ENCODE measurements at regions not wholly inside any gene's neighbourhood (a gene's known extent, or its start where the extent isn't known, plus 50 kb on each side); places are given as distances from the start of the nearest gene placed in this dataset.
"Not testable (repeated sequence)": the region's sequence is repeated elsewhere in the genome, so short reads cannot be mapped to it uniquely, and the experiment has no call there.

DNA sequence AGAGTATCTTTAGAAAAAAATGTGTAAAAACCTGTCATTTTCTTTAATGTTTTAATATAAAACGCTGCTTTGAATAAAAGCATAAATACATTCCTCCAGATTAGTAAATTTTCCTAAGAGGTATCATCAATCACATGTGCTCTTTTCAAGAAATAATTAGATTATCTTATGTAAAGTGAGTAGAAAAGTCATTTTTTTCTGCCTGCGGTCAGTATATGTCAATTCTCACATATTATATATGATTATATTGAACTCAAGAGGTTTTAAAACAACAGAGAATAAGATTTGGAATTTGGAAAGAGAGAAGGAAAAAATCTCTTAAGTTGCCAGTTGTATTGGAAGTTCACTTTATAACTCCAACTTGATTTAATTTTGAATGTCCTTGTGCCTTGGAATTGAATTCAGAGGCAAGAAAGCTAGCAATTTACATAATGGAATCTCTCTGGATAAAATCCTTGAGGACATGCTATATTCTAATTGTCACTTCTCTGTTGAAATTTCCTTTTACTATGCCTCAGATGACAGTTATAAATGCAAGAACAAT lies 740.1 kb upstream of the SPRY2 start:
- no peak for DNase-seq

DNA sequence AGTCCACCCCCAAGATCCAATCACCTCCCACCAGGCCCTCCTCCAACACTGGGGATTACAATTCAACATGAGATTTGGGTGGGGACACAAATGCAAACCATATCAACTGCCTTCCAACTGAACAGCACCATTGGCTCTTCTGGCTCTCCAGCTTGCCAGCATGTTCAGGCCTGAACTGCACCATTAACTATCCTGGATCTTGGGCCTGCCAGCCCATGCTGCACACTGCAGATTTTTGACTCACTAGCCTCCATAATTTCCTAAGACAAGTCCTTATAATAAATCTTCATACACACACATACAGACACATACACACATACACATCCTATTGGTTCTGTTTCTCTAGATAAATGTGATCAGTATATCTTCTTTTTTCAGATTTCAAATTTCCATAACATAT lies 737.1 kb upstream of the SPRY2 start:
- DNase-seq = no peak

DNA sequence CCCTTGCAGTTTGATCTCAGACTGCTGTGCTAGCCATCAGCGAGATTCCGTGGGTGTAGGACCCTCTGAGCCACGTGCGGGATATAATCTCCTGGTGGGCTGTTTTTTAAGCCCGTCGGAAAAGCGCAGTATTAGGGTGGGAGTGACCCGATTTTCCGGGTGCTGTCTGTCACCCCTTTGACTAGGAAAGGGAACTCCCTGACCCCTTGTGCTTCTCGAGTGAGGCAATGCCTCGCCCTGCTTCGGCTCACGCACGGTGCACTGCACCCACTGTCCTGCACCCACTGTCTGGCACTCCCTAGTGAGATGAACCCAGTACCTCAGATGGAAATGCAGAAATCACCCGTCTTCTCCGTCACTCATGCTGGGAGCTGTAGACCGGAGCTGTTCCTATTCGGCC lies 728.9 kb upstream of the SPRY2 start:
- not testable (repeated sequence) for DNase-seq

DNA sequence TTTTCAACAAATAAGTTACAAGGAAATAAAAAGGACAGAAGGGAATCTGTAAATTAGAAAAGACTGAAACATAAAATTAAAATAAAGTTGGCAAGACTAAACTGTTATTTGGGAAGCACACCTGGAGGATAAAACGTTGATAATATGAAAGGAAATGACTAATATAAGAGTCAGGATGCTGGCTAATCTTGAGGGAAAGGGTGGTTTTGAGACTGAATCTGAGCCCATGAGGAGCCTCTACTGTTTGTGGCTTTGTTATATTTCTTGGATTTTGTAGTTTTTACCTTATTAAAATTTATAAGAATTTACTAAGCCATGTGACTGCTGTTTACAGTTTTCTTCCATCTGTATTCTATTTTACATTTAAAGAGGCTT lies 718.0 kb upstream of the SPRY2 start:
- no peak for DNase-seq

DNA sequence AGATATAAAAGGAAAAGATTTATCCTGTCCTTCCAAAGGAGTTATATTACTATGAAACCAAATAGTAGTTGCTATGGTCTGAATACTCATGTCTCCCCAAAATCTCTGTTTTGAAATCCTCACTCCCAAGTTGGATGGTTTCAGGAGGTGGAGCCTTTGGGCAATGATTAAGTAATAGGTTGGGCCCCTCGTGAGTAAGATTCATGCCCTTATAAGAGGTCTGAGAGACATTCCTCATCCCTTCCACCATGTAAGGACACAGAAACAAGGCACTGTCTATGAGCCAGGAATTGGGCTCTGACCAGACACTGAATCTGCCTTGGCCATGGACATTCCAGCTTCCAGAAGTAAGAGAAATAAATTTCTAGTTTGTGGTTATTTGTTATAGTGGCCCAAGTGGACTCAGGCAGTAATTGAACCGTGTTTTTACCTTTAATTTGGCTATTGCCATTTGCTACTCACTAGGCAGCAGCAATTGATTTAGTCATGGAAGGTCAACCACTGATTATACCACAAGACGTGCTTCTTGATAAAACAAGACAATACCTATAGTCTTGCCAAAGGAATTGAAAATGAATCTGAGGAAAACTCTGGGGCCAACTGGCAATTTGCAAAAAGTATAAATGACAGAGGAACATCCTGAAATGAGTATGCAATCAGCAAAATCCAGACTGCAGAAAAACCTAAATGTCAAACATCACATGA lies 717.4 kb upstream of the SPRY2 start:
- no peak for DNase-seq

DNA sequence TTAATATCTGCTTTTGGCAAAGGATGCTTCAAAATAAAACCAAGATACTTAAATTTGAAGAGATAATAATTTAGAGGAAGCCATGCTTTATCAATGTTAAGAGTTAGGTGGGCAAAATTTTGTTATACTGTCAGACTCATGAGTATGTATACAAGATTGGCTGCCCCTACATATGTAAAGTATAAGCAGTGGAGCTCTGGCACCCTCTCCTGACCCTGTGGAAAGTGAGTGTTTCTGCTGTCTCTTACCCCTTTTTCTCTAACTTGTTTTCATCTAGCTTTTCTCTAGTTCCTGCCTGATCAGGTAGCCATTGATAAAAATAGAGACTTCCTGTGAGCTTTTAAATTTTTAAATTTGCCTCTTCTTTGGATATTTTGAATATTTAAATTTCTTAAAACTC lies 710.9 kb upstream of the SPRY2 start:
- DNase-seq = no peak

DNA sequence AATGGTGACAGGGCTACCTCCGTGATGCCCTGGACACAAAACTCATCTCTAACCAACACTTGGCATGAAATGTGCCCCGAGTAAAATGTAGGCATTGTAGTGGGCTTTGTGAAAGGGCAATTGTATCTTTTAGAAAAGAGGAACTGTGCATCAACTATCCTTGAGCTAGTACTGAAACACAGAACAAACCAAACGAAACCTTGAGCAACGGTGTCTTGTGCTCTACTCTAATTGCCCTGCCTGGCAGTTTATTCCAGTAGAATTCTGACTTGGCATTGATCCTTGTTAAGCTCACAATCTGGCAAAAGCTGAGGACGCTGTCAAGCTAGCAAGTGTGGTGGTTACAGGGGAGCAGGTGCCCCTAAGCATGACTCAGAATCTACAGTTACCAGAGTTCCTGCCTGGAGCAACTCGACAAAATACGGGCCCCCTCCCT lies 707.1 kb upstream of the SPRY2 start:
- DNase-seq = no peak

DNA sequence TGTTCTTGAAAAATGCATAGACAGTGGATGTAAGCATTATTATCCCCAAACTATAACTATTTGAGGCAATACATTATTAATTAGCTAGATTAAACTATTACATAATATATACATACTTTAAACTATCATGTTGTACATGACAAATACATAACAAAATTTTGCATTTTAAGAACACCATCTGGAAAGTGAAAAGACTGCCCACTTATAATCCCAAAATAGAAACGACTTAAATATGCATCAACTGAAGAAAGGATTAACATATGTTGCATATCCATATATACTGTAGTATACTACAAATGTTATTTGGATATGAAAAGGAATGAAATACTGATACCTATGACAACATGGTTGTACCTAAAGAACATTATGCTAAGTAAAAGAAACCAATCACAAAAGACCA lies 700.8 kb upstream of the SPRY2 start:
- no peak for DNase-seq

DNA sequence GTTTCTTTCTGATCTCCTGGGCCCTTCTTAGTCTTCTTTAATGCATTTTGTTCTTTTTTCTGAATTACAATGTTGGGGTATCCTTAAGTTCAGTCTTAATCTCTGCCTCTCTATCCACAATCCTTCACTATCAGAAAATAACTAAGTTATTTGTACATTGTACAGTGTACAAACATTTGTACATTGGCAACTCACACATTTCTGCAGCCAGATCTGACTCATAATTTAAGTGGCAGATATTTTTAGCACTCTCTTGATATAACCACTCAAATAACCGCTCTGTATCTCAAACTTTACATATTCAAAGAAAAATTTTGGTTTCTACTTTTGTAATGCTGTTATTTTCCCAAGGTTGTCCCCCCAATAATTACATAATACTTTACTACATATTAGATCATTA lies 691.1 kb upstream of the SPRY2 start:
- no peak for DNase-seq

DNA sequence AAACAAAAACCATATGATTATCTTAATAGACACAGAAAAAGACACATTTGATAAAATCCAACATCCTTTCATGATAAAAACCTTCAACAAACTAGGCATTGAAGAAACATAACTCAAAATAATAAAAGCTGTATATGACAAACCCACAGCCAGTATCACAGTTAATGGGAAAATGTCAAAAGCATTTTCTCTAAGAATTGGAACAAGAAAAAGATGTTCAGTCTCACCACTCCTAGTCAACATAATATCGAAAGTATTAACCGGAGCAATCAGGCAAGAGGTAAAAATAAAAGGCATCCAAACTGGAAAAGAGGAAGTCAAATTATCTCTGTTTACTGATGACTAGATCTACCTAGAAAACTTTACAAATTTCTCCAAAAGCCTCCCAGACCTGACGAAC lies 684.2 kb upstream of the SPRY2 start:
- DNase-seq = no peak

DNA sequence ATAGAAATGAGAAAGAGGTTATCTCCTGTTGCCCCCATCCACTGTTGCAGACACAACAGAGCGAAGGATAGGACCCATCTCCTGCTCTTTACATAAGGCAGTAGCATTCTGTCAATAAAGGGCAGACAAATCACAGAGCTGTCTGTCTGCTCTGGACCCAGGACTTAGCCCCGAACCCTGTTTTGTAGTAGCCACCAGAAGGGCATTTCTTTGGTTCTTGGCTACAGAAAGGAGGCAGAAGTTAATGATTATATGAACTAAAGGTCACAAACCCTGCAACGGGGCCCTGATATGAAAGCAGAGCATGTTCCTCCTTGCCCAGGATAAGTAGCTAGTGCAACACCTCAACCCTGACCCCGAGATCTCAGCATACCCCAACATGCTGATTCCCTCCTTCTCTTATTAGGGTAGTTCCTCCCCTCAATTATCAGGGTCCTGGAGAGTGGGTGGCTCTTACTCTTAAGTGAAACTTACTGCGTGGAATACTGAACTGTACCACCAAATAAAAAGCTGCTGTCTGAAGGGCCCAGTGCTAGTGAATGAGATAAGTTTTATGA lies 680.4 kb upstream of the SPRY2 start:
- no peak for DNase-seq

DNA sequence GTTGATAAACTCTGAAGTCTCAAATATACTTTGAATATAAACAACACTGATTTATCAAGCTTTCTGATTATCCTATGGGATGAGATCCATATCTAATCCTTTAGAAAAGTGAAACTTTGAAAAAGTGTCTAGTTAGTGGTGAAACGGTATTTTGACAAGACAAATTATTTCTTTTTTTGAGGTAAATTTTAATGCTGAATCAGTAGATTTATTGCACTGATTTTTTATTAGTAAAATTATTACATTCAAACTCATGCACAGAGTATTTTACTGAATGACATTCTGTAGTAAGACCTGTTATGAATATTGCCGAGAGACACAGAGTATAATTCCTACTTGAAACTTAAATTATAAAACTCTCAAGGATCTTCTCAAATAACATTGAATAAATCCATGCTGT lies 679.1 kb upstream of the SPRY2 start:
- no peak for DNase-seq

DNA sequence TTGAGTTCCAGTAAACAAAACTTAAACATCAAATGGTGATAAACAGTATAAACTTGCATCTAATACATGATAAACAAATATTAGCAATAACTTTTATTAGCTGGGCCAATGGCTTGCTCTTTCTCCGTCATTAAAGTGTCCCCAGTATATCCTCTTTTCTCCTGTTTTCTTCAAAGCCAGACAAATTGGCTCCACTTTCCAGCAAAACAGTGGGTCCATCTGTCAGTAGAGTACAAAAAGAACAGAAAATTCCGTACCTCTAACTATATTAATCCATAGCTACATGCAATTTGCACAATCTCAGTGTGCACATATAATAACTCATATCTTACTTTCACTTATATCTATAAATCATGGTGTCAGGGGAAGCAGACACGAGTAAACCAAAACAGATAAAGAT lies 678.0 kb upstream of the SPRY2 start:
- DNase-seq = no peak

DNA sequence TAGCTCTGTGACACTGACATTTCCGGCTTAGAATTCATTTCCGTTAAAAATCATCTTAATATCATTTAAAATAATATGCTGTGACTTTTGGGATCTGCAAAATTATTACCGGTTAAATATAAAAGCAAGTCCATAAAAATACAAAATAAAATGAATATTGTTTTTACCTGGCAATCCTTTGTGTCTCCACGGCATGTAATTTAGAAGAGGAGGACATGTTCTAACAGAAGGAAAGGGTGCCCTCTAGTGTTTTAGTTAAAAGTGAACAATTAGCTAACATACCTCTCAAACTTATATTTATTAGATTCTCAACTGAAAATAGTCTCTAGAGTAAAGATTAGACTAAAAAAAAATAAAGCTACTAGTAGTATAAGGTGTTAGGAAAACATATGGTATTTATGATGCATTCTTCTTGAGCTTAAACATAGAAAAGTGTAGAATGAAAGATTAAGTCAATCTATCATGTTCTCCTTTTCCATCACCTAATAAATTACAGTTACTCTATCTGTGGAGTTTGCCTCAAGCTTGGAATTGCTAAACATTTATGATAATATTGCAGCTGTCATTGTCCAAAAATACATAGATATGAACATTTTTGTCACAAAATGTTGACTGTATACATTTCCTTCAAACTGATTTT lies 676.7 kb upstream of the SPRY2 start:
- DNase-seq = peak; percentile 15

DNA sequence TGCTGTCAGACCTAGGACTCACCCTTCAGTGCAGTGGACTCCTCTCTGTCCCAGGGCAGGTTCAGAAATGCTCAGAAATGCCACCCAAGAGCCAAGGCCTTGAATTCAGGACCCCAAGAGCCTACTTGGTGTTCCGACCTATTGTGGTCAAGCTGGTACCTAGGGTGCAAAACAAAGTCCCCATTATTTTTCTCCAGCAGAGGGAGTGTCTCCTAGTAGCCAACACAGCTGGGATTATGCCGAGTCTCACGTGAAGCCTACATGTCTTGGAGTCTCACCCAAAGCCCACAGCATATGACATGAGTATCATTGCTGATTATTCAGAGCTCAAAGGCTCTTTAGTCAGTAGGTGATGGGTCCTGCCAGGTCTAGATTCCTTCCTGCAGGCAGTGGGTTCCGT lies 671.1 kb upstream of the SPRY2 start:
- DNase-seq = no peak

DNA sequence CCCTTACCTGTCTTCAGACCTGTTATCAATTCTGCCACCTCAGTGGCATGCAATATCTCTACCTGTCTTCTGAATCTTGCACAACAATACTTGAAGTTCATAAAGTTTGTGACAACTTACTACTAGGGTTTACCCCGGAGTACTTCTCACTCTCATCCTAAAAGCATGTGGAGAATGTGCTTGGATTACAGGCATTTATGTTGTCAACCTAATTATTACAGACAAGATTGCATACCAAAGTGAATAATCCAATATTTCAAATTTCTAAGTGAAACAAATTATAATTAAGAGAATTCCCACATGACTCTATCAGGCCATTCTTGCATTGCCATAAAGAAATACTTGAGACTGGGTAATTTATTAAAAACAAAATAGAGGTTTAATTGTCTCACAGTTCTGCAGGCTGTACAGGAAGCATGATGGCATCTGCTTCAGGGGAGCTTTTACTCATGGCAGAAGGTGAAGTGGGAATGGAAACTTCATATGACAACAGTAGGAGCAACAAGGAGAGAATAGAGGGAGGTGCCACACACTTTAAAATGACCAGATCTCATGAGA lies 661.0 kb upstream of the SPRY2 start:
- no peak for DNase-seq

DNA sequence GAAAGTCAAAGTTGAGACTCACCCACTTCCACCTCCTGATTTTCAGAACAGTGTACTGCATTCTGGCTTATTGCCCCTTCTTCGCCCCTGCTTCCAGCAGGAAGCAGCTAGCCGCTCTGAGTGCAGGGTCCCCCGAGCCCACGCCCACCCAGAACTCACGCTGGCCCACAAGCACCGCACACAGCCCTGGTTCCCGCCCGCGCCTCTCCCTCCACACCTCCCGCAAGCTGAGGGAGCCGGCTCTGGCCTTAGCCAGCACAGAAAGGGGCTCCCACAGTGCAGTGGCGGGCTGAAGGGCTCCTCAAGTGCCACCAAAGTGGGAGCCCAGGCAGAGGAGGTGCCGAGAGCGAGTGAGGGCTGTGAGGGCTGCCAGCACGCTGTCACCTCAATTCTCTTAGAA lies 657.7 kb upstream of the SPRY2 start:
- DNase-seq = not testable (repeated sequence)

DNA sequence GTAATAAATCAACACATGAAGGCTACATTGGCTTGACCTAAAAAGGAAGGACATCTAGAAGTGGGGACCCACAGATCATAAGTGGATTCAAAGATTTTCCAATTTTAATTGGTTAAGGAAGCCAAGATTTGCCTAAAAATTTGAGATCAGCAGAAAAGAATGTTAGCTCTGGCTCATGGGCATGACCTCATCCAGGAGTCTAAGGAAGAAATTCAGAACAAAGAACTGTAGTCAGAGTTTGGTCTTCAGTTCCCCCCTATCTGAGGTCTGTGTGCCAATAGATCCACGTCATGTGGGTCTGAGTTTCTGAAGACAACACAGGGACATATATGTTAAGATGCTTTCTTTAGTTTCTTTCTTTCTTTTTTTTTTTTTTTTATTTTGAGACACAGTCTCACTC lies 648.8 kb upstream of the SPRY2 start:
- no peak for DNase-seq

DNA sequence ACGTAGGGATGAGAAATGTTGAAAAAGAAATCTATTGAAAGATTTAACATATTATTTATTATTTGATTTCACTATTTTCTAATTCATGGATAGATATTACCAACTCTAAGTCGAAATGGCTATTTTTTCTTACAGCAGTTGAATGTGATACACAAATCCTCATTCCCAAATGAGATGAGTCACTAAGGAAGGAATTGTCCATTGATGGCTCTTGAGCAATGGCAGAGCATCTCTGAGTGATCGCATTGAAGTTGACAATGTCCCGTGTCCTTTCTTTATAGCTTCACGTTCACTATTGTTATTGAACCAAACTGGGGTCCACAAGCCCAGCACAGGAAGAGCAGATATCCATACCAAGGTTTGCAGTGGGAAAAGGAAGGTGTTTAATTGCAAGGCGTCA lies 648.3 kb upstream of the SPRY2 start:
- DNase-seq = no peak

DNA sequence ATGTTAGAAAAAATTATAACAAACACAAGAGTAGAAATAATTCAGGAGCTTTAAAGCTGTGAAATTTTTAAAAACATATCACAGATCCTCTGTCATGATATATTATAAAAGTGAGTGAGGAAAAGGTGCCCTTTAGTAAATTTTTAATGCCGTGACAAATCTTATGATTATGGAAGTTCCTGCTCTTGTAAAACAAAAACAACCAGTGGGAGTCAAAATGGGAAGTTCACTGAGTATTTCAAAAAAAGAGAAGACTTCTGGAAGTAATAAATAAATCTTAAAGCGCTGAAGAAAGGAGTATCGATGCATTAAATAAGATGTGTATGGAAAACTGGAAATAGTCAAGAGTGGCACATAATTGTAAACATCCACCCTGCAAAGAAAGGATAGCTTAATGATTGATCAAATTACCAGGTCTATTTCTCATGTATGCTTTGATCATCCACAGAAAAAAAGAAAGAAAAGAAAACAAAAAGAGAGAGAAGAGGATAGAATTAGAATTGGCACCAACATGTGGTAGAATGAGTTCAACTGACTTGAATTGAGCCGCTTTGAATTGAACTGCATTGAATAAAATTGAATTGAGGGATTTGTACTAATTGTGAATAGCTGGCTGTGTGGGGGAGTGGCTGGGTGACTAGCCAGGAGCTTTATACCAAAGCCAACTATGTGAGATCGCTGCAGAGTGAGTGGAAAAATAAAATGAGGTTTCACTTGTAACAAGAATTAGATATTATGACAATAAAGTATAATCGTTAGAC lies 647.6 kb upstream of the SPRY2 start:
- no peak for DNase-seq

DNA sequence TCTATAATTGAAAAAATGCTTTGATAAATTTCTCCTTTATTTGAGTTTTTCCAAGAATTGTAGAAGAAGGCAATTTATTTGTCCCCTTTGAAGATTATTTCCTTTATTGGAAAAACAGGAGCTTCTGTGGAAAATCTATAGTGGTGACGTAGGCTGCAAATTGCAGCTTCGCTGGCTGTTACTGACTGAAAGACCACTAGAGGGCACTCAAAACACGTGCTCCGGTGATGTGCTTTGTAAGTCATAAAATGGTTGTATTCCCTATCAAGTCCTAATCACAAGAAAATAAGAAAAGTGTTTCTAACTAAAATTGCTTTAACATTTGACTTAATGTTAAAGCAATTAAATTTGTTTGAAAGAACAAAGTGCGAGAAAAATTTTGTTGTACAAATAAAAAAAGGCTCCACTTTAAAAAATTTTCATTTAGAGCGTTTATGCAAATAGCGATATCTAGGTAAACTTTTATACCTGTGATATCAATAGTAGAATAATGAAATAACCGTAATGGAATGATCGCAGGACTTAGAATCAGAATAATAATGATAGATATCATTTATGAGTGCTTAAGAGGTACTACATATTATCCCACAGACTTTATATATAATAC lies 638.2 kb upstream of the SPRY2 start:
- no peak for DNase-seq

DNA sequence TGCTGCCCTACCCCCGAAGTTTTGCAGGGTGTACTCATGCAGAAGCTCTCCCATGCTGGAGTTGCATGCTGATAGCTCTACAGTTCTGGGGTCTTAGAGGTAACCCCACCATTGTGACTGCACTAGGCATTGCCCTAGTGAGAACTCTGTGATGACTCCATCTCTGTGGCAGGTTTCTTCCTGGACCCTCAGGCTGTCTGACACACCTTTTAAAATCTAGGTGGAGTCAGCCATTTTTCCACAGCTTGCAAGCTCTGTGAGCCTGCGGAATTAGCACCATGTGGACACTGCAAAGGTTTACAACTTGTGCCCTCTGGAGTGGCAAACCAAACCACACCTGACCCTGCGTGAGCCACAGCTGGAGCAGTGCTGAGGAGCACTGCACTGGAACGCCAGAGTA lies 636.2 kb upstream of the SPRY2 start:
- no peak for DNase-seq

DNA sequence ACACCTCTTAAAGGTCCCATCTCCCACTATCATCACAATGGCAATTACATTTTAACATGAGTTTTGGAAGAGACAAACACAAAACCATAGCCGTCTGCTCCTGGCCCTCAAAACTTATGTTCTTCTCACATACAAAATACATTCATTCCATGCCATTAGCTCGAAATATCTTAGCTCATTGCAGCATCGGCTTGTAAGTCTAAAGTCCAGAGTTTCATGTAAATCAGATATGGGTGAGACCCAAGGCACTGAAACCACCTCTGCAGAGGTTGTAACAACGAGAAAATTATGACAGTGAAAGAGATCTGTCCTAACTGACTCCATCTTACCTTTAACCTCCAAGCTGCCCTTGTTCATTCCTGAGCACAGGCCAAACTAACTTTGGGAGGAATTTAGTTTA lies 635.0 kb upstream of the SPRY2 start:
- DNase-seq = no peak
